DMS114 treated with DMSO at 0.1 percent for 48 hours (cell line): ENCODE measurements at regions not wholly inside any gene's neighbourhood (a gene's known extent, or its start where the extent isn't known, plus 50 kb on each side); places are given as distances from the start of the nearest gene placed in this dataset.

Experiments
- DNase-seq: peaks from one replicate; lab custom pipeline; 2025; ENCODE audit not compliant: unreplicated experiment; lab: John Stamatoyannopoulos, UW

DNA sequence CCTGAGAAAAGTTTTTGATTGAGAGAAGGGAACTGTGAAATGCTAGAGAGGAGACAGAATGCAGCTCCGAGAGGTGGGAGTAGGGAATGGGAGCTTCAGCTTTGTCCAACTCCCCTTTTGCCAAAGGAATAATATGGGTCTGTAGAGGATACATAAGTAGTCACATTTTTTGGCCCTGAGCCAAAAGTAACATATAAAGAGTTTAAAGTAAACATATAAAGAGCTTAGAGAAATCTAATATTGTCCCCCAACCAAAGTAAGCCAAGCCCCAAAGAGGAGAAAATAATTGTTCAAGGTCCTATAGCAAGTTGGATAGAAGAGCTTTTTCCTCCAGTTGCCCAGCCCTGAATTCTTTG is 215.1 kb downstream of the TMEM114 start:
- no peak for DNase-seq

DNA sequence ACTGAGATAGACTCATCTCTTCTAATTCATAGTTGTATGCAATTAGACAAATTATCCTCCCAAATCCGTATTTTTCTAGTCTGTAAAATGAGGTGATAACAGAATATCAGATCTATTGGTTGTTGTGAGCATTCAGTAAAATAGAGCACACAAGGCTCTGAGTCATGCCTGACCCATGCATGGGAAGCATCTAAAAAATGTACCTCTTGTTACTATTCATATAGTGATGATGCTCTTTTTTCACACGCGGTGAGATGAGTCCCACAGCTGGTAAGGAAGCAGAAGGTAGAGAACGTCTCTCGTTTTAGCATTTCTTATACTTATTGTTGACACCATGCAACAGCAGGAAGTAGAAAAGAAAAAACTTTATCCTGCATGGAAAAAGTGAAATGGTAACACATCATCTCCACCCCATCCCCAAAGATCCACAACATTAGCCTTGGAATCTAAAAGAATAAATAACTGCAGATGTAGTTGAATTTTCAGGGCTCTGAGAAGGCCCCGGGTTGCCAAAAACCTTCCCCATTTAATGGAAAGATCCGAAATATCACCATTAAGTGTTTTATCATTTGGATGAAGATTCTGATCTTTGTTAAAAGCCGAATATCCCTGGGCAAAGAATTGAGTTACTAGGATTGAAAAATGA is 215.6 kb downstream of the TMEM114 start:
- DNase-seq: no peak

DNA sequence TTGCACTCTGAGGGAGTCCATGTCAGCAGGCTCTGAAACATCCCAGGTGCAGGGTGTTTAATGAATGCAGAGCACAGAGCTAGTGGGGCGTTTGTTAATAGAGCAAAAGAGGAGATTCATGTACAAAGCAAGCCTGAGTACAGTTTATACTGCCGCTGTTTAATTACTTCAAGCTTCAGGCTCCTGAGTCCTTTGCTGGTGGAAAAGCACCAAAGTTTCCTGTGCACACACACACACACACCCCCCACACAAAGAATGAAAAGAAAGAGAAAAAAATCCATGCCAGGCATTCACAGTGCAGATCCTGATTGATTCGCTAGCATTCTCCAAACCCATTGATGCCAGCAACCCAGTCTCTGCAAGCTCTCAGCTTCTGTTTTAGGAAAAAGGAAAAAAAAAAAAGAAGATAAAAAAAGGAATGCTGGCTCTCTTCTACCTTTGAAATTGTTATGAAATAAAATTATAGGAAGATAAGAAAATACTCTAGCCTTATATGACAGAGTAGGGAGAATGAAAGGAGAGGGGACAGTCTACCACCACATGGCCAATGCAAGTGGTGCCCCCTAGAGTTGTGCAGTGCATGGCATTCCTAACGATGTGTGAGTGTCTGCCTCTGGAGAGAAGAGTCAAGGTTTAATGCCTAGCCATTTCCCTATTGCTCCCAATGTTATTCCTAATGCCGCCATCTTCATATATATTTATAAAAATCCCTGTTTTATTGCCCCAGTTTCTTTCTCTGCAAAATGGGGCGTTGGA is 216.5 kb downstream of the TMEM114 start:
- no peak for DNase-seq

DNA sequence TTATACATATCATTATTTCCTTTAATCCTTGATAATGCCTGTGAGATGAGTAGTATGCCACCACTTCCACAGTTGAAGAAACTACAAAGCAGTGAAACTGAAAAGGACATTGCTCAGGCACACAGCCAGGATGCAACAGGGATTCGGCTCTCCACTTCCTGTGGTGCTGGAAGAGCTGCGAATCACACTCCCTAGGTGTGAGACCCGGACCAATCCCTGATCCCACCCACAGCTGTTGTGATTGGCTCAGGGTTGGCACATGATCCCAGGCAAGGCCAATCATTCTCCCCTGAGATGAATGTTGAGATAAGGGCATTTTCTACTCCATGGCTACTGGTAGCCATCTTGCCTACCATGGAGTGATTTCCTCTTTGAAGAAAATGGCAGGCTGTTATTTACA is 218.2 kb downstream of the TMEM114 start:
- no peak for DNase-seq

DNA sequence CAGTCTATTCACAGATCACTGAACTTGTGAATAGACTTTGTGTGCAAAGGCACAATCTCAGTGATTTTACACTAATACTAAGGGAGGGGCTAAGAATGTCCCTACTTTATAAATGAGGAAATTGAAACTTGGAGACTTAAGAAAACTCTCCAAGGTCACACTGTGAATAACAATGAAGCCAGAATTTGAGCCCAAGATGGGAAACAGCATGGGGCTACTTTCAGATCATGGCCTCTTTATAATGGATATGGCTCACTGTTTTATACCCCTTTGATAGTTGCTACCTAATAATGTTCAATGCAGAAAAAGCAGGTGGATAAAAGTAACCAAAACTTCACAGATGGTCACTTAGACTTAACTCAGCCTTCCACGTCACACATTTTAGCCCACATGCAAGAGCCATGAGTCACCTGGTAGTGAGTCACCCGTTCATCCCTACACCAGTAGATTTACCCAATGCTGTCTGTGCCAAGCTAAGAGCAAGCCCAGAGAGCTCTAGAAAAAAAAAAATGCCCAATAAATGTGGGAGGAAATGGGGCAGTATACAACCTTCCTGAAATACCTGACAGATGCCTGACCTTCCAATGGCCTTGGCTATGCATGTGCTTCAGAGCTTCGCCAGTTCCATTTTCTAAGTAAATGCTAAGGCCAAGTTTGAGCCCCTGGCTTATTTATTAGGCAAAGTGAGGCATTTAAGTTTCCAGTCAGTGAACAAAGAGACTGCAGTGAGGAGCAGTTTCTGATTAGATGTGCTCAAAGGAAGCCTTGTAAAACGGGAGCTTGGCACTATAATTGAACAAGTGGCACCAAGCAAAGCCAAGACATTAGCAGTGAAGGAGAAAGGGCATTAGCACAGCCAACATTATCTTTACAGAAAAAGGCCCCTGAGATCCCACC is 219.7 kb downstream of the TMEM114 start:
- DNase-seq: no peak

DNA sequence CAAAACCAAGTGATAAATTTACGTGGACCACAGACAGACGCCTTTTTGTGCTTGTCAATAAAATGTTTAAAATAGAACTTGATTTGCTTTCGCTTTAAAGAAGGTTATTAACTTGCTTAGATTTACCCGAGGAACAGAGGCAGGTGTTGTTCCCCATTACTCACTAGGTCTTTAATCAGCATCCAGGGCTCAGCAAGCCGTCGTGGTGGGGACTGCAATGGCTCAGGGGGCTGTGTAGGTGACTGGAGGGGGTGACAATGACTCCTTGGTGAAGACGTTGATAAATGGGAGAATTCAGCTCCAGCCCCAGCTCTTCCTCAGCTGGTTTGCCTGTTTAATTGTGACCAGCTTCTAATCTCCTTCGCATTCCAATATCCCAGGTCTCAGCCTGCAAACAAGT is 231.4 kb downstream of the TMEM114 start:
- no peak for DNase-seq

DNA sequence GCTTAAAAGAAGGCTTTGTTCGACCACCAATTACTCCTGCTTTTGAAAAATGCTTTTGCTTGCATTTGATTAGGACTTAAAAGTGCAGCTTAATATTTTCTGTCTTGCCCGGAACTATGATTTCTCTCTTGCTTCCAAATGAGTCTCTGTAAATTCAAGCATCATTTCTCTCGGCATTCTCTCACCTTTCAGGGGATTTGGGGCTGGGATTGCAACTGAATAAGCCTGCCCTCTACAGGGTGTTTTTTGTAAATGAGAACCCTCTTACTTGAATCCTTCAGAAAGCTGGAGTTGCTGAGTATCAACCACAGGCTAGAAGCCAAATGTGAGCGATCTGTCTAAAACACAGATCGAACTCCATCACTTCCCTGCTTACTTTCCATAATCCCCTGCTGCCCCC is 234.6 kb downstream of the TMEM114 start:
- no peak for DNase-seq

DNA sequence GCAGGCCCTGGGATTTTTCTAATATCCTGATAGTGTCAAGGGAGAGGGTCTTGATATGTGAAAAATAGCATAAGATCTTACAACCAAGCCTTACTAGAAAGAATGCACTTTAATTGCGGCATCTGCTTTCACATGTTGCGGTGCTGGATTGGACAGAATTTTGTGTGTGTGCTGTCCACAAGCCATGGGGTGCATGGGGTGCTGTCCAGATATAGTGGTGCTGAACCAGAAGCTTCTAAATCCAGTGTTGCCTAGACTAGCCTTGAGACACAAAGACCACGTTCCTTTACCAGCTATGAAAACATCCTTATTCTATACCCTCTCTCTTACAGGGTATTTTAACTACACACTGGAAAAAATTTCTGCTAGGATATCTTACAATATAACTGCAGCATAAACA is 244.0 kb downstream of the TMEM114 start:
- DNase-seq: no peak

DNA sequence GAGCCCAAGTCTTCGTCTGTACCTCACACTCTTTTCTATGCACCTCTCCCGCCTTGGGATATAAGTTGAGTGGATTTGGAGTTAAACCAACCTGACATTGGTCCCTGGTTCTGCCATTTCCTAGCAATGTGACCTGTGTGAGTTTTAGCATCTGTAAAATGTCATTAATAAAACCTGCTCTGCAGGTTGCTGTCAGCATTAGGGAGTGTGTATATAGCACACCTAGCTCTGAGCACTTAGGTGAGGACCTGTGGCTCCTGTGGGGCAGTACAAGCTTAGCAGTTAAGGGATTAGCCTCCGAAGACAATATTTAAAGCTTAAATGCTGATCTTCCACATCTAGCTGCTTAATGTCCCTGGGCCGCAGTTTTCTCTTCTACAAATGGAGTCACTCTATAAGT is 248.0 kb downstream of the TMEM114 start:
- no peak for DNase-seq

DNA sequence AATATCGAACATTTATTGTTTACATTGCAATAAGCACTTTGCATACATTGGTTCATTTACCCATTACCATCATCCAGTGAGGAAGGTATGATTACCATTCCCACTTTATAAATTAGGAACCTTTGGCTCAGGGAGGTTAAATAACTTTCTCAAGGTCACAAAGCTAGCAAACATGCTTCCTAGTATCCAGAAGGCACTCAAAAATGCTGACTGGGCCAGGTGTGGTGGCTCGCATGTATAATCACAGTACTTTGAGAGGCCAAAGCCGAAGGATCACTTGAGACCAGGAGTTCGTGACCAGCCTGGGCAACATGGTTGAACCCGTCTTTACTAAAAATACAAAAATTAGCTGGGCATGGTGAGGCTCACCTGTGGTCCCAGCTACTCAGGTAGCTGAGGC is 259.6 kb downstream of the TMEM114 start:
- DNase-seq: no peak

DNA sequence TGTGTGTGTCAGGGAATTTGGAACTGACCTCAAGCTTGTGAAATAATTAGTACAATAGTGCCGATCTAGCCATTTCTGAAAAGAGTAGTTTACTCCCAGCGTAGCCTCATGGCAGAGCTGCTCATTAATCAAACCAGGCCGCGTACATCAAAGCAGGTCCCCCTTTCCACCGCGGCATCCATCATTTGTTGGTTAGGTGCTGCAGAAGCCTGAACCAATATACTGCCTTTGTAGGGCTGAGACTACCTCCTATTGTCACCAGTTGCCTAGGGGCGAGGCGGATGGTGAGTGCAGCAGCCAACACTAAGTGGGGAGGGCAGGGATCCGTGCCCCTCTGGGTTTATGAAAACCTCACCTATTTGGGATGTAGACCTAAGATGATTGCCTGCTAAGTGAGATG is 264.1 kb downstream of the TMEM114 start:
- DNase-seq: no peak

DNA sequence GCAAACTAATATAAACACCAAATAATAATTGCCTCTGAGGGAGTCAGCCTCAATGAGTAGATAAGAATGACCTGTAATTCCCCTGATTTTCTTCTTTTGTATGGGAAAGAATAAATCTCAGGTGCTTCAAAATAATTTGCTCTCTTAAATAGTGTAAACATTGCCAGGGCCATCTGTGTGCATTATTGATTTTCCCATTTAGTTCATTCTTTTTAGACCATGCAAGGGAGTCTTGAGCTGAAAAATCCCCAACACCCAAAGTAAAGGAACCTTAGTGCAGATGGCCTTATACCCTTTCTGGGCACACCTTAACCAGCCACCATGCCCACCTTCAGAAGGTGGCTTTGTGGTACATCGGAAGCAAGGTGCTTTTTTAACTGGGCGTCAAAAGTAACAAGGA is 267.2 kb downstream of the TMEM114 start:
- DNase-seq: no peak

DNA sequence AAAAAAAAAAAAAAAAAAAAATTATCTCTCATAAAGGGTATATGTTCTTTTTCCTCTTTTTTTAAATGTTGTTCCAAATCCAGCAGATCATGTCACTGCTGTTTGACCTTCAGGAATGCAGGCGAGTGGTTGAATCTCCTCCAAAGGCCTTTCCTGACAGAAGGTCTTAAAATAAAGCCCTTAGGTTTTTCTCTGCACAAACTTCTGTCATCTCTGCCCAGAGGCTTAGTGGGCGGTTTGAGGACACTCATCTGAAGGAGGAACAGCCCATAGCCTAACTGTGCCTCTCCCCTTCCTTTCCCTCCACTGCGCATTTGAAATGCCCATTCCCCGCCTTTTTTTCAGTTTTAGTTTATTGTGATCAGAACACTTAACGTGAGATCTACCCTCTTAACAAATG is 270.2 kb downstream of the TMEM114 start:
- DNase-seq: no peak

DNA sequence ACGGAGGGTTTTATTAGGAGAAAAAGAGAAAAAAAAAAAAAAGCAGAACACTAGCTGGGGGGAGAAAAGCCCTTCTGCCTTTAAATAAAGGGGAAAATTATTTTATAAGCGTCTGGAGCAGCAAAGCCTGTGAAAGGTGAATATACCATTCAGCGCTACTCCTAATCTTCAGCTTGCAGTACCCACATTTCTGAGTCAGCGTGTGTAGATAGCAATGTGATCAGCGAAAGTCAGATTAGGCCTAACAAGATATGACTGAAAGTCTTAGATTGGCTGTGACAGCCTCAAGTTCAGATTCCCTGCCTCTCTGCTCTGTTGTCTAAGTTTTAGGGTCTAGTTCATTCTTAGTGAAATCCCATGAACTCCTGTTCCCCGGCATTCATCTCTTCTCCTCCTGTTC is 279.5 kb downstream of the TMEM114 start:
- DNase-seq: no peak

DNA sequence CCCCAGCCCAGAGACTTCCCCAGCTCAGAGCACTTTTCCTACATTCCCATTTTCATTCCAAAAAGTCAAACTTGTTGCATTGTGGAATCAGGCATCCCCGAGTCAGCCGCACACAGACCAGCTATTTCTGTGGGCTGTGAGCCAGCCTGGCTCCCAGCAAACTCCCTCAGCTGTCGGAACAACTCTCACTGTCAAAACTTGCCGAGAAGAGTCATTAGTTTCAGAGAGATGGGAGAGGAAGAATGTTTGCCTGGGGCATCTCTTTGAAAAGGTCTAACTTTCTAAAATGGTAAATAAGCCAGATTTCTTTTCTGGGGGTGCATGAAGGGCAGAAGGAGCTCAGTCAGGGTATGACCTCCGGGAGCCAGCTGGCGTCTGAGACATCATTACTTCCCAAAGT is 280.0 kb downstream of the TMEM114 start:
- DNase-seq: no peak

DNA sequence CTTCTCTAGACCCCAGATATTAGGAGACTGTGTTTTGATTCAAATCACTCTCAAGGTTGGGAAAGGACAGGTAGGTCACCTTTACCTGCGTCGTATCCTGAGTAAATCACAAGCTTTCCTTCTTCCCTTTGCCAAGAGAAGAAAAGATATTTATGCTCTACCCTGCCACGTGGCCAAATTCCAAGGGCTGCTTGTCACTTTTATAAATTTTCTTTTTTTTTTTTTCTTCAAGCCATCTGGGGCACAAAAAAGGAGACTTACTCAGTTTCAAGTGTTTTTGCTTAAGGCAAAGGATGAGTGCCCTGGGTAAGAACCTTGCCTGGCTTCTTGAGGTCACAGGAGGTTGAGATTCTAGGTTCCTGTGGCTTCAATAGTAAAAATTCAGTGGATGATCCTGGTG is 285.1 kb downstream of the TMEM114 start:
- DNase-seq: no peak

DNA sequence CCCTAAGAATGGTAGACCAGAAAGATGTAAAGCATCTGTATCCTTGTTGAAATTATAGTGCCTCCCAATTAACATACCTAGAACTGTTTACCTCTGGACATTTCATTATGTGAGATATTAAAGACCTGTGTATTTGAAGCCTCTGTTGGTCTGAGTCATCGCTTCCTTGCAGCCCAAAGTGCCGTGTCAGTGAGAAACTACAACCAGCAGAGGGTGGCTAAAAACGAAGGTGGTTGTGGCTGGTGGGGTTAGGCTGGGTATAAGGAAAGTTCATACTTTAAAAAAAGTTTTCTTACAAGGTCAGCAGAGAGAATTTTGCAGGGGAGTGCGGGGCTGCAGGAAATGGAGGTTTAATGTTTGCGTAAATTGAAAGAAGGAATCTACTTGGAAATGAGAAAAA is 290.7 kb downstream of the TMEM114 start:
- DNase-seq: no peak

DNA sequence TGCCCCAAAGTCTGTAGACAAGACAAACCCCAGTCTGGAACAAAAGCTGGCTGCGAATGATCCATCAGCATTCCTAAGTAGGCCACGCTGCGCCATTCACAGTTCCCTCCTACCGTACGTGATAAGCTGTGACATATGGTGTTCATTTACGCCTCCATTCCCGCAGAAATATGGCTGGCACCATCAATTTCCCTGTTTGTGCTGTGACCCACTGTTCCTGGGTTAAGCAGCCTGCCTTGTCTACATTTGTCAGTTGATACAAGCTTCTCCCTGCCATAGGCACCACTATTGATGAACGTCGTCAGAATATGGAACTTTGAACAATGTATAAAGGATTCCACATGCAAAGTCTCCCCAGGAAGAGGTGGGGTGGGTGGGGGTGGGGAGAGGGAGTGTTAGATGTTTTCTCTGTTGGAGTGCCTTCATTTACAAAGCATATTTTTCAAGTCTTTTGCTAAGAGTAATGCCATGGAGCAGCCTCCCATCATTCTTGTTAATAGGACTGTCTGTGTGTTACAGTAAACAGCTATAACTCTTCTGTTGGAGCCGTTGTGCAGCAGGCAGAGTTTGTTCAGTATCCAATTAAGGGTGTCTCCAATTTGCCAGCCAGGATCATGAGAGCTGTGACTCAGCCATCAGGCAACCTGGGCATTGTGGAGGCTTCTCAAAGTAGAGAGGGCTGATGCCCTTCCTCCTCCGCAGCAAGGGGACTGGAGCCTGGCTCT is 294.6 kb downstream of the TMEM114 start:
- DNase-seq: no peak

DNA sequence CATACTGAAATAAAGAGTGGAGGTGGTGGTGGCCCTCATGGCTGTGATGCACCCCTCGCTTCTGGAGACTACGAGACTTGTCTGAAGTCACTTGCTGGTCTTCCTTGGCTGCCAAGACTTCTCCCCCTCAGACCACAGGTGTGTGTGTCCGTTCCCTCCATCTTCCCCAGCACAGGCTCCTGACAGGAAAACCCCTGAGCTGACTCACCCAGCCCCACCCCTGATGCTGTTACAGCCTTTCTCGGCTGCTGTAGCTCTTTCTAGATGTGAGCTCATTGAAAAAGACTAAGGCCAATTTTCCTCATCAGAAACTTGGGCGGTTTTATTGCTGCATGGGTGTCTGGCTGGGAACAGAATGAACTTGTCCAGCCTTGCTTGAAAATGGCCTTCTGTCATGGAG is 296.9 kb downstream of the TMEM114 start:
- DNase-seq: no peak

DNA sequence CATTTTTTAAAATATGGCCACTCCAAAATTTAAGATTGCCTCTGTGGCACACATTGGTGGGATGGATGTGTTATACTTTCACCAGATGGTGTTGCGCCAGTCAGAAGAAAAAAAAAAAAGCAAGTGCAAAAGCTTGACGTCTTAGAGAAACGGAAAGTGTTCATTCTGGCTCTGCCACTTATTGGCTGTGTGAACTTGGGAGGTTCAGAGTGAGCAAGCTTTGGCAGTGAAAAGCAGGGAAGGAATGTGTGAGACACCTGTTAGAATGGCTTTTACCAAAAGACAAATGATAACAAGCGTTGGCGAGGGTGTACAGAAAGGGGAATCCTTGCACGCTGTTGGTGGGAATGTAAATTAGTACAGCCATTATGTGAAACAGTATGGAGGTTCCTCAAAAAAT is 298.0 kb downstream of the TMEM114 start:
- no peak for DNase-seq

DNA sequence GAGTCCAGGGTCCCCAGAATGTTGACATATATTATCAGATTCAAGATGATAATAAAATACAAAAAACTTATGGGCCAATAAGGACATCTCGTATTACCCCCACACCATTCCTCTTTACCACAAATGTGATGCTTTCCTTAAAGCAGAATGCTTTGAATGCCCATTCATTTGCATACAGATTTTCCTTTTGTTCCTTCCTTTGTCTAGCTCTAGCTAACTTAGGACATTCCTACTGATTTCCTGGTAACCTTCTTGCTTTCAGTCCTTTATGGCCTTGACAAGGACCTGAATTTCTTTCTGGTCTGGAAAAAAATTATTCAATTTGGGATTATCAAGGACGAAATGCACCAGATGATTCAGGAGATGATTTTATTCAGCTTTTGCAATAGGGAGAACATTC is 304.0 kb downstream of the TMEM114 start:
- DNase-seq: no peak
